HG03103 (cell line): ENCODE measurements at regions not wholly inside any gene's neighbourhood (a gene's known extent, or its start where the extent isn't known, plus 50 kb on each side); places are given as distances from the start of the nearest gene placed in this dataset.

Experiments
- ATAC-seq: cut with Tn5 transposase; IDR thresholded peaks from one replicate; pipeline ENCODE4 v1.9.1; 2021; ENCODE audit warnings: low read depth; ENCODE audit not compliant: unreplicated experiment

DNA sequence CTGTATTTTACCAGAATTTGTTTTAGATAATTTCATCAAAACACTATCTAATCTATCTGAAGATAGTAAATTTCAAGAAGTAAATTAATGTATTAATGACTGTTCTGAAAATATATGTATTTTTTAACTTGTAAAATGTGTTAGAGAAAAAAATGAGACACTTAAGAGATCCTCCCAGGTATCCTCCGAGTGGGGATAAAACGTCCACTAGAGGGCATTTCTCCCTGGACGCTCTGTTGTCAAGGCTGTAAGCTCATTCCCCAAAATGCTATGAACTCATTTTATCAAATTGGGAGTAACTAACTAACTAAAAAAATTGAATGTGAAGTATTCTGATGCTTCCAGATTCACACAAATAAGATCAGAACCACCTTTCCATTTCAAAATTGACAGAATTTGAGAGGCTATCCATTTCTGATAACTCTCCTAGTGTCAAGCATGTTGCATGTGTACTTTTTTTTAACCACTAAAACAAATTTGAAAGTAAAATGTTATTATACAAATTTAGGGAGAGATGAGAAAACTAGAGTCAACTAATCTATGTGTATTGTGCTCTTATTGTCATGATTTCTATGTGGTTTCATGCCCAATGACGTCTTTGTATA is 337.3 kb upstream of the HS3ST1 start:
- no peak for ATAC-seq

DNA sequence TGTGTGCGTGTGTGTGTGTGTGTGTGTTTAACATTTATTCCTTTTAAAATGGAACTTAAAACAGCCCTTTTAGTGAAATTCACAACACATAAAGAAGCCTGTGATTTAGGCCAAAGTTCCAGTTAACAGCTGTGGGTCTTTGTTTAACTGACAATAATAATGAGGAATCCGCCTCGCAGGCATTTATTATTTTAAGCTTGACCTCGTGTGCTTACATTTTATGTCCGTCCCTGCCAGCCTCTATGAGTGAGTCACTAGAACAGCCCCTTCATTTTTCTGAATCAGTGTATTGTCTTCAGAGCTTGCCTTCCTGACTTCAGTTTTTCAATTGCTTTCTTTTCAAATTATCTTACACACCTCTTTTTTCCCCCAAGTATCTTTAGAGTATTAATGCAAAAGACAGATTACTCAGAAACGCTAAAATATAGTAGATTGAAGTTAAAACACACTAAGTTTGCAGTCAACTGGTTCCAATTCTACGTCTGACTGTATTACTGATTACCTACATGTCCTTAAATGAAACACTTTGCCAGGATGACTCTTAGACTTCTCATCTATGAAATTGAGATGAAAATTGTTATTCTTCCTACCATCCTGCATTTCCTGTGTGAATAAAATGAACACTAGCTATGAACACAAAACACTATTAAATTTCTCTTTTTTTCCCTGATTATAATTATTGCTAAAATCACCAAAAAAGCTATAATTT is 319.6 kb upstream of the HS3ST1 start:
- ATAC-seq: no peak

DNA sequence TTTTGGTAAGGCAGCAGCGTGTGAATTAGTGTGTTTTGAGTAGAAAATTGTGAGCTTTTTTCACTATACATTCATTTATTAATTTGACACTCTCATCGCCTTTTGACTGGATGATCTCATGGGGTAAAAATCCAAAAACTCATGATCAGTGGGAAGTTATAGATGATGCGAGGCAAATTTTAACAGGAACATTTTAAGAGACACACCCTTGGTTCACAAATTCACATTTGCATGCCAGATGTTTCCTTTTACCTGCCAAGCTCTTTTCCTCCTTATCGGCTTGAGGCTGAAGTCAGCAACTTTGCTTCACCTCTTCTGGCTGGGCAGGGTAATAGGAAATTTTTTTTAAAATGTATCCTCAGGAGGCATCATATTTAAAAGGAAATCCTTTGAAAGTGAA is 318.0 kb upstream of the HS3ST1 start:
- ATAC-seq: no peak

DNA sequence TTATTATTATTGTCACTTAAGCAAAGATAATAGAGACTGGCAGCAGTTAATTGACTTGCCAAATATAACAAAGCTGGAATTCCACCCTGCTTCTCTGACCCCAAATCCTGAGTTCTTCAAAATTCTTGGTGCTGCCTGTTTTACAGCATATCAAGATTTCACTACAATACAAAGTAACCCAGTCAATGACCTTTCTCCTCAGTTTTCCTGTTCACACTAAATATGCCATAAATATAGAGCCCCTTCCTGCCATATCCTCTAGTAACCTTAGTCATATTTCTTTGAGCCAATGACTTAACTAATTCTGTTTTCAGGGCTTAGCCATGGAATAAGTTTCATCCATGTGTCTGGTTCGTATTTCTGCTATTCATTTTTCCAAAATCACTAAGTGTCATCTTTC is 315.3 kb upstream of the HS3ST1 start:
- no peak for ATAC-seq

DNA sequence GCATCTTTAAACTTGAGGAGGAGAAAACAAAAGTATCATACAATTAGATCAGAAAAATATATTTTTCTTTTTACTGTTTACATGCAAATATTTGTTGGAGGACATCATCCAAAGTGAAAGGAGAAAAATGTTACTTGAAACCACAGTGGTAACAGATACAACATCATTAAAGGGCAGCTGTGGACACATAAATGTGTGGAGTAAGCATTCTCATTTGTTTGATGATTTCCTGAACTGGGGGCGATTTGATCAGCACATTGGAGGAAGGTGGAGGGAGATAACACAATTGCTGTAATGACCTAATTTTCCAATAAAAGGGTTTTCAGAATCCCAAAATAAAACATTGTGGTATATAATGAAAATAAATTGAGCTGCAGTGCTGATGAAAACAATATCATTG is 314.5 kb upstream of the HS3ST1 start:
- no peak for ATAC-seq

DNA sequence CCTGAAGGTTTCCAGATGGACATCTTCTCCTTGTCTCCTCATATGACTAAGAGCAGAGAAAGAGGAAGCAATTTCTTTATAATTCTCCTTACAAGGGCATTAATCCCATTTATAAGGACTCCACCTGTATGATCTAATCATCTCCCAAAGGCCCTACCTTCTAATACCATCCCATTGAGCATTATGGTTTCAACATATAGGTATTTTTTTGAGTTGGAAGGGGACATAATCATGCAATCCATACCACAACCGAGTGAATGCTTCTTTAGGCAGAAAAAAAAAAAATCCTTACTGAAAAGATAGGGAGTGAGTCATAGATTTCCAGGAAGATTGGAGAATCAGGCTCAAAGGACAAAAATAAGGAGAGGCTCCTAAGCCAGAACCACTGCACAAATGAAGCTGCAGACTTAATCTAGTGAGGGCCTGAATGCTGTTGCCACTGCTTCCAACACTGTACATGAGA is 312.5 kb upstream of the HS3ST1 start:
- ATAC-seq: no peak

DNA sequence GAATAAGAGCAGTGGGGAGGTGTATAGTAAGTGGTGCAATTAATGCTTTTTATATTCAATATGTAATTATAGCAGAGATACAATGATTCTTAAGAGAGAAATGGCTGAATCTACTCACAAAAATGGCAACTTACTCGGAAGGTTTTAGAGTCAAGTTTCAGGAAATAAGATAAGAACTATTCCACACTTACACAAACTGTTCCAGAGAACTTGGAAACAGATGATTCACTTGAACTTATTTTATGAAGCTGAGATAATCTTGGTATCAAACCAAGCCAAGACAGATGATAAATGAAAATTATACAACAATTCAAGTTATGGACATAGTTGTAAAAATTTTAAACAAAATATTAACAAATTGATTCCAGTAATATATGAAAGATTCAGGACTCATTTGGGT is 311.3 kb upstream of the HS3ST1 start:
- no peak for ATAC-seq

DNA sequence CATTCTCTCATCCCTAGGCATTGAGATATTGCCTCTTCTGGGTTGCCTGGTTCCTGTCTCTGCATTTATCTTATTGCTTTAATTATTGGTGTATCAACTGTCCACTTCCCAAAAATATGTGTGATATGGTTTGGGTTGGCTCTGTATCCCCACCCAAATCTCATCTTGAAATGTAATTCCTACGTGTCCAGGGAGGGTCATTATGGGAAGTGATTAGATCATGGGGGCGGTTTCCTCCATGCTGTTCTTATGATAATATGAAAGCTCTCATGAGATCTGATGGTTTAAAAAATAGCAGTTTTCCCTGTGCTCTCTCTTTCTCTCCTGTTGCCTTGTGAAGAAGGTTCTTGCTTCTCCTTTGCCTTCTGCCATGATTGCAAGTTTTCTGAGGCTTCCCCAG is 308.3 kb upstream of the HS3ST1 start:
- no peak for ATAC-seq

DNA sequence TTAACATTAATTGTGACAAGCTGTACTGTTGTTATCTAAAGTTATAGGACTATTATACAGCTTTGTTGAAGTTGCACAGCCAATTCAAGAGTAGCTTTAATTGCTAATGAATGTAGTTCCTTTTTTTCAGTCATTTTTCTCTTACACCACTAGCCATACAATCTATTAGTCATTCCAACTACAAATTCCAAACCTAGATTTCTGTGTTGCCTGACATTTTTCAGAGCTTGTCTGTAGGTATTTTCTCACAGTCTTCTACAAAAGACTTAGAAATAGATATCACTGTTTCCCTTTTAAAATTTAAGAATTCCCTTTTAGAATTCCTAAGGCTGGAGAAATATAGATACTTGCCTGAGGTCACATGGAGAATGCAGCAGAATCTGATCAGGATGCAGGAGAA is 307.0 kb upstream of the HS3ST1 start:
- ATAC-seq: no peak

DNA sequence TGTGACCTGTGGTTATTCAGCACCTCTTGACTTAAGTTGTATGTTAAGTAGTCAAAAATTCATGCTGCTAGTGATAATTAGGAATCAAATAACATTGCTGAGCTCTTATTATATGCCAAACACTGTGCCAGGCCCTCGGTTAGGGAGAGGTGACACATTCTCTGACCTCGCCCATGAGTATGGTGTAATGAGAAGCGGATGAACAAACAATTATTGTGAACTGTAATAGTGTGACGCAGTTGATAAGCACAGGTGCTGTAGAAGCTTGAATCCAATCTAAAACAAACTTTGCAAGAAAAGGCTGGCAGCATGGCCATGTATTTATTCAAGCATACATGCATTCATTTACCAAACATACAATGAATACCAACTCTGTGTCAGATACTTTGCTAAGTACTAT is 303.5 kb upstream of the HS3ST1 start:
- no peak for ATAC-seq

DNA sequence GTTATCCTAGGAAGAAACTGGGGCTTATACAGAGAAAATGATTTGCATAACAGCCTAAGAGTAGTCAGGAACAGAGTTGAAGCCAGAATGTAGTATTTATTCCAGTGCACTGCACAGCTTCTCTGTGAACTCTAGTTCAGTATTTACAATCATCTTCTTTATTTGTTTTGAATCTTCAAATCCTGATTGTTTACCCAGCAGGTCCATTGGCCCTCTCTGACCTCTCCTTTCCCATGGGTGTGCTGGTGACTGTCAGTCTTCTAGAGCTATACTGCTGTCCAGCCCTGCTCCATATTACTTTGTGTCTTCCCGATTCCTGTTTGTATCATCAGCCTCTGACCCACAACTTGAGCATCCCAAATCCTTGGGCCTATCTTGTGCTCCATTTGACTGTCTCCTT is 301.9 kb upstream of the HS3ST1 start:
- no peak for ATAC-seq

DNA sequence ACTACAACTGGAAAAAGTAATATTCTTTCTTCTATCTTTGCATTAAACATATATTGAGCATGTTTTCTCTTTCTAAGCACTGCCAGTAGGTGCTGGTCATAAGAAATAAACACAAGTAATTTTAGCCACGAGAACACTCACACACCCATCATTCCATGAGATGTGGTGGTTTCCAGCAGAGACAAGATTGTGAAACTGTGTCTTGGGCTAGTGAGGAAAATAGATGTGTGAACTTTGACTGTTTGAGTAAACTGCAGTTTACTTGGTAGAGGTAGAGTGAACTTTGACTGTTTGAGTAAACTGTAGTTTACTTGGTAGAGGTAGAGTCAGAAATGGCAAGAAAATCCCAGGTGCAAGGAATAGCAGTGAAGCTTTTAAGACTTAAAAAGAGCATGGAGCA is 300.9 kb upstream of the HS3ST1 start:
- no peak for ATAC-seq

DNA sequence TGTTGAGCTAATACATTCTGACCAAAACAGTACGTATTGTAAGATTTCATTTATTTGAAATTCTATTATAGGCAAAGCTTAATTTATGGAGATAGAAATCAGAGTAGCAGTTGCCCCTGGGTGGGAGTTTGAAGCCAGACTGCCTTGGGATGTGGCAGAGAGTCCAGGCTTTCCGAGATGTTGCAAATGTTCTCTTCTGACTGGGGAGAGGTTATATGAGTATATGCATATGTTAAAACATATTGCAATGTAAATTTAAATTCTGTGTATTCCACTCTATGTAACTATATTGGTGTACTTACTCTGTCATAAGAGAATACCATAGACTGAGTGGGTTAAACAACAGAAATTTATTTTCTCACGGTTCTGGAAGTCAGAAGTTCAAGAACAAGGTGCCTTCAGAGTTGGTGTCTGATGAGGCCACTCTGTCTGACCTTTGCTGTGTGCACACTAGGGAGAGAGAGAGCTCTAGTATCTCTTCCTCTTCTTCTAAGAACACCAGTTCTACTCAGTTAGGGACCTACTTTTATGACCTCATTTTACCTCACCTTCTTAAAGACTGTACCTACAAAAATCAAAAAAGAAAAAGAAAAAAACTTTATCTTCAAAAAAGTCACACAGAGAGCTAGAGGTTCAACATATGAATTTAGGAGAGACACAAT is 299.3 kb upstream of the HS3ST1 start:
- ATAC-seq: no peak

DNA sequence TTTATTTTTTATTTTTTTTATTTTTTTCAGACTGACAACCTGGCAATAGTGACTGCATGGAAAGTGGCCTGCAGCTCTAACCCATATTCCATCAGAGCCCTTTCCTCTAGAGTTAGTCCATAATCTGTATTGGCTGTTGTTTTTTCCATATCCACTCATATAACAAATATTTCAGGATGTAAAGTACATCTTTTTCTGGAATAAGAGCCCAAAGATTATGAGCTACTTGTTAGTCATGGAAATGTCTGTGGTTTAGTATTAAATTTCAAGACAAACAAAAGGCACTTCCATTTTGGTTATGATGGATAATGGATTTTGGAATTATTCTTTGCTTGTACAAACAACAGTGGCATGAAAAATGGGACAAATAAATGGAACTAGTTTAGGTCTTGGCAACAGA is 296.0 kb upstream of the HS3ST1 start:
- ATAC-seq: no peak

DNA sequence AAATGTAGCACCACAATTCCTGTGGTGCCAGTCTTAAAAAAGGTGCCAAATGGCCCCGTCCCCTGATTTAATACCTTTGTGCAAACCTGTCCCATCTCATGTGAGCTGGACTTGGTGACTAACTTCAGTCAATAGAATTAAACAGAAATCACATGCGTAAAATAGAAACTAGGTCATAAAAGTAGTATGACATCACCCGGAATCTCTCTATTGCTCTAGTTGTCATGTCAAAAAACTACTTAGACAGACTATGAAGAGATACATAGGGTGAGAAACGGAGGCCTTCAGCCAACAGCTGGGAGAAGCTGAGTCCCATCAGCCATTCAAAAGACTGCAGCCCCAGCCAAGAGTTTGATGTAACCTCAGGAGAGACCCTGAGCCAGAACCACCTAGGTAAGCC is 293.5 kb upstream of the HS3ST1 start:
- no peak for ATAC-seq

DNA sequence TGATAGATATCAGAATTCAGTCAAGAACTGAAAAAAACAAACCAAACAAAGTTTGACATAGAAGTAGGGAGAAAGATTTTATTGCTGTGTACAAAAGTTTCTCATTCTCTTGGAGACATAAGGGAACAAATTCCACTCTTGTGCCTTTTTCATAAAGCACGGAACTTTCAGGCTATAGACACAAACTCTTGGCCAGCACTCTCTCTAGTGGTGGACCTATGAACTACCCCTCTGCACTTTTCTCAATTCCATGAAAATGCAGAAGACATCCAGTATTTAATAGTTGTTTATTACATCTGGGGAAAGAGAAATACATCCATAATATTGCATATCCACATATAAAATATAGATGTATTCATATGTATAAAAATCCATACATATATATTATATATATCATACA is 291.6 kb upstream of the HS3ST1 start:
- ATAC-seq: no peak

DNA sequence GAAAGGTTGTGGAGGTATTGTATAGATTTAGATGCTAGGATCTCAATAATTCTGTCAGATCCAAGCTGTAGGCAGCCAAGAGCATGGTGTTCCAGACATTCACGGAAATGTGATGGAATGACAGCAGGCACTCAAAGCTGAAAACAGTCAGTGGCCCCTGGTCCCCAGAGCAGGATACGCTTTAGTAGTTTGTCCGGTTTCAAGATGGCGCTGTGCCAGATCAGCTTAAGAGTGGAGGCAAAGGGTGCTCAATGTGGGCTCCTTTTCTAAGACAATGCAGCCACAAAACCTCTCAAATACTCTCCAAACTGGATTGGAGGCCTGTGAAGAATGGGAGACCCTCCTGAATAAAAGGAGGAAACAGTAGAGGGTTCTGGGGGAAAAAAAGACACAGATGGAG is 291.2 kb upstream of the HS3ST1 start:
- no peak for ATAC-seq

DNA sequence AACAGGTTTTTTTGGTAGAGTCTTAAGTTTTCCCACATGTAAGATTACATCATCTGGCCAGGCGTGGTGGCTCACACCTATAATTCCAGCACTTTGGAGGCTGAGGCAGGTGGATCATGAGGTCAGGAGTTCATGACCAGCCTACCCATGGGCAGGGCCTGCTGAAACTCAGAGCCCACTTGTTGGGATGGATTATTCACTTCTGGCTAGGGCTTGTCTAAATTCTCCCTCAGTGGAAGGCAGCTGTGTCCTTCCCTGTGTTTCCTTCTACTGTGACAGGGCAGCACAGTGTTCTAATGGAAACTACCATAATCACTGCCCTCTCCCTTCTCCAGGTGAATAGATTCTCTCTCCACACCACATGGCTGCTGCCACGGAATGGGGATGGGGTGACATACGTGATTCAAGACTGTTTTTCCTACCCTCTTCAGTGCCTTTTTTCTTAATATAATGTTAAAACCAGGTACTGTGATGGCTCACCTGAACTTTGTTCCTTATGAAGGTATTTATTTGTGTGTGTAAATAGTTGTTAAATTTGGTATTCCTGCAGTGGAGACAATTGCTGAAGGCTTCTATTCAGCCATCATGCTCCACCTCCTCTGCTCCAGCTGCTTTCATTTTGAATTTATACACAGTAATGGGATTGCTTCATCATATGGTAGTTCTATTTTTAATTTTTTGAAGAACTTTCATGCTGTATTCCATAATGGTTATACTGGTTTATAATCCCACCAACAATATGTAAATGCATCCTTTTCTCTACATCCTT is 287.2 kb upstream of the HS3ST1 start:
- ATAC-seq: no peak

DNA sequence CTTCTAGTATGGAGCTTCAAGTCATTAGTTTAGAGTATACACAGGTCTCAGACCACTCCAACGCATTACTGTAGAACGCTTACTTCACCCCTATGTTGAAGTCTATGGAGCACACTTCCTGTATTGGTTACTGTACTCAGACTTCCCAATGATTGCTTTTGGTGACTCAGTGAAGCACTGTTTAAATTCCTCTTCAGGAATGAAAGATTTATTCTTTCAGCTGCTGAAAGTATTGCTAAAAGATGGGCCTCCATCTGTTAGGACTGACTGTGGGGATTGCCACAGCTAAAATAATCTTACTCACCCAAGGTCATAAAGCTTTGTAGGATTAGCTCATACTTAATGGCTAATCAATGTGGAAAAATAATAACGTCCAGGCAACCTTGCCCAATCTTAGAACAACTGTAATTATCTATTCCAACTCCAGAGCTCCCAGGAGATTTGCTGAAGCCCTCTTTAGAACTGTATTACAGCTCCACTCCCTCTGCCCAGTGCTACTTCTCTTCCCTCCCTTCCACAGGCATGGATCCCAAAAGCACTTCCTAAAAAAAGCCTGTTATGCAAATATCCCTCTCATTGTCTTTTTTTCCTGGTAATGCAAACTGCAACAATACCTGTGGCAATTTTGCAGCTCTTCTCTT is 281.9 kb upstream of the HS3ST1 start:
- ATAC-seq: no peak

DNA sequence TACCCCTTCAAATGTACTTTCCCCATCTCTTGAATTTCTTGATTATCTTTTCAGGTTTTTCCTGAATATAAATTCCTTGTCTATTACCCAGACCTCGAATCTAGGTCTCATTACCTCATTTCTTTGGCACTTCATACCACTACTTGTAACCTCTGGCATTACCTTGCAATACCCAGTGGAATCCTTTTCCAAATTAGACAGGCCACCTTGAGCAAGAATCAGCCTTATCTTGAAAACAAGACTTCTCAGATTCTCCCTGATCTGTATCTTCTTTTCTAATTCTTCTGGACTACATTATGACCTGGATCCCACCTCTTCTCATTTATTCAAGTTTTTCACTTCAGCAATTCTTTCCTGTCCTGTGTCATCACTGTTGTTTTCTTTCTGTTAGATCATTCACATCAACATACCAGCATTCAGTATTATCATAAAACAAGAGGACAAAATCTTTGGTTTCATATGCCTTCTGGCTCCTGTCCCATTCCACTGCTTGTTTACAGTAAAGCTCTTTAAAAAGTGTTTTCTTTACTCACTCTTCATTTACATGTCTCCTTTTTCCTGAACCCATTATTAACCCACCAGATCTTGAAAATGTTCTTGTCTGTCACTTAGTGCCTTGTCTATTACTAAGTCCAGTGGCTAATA is 275.6 kb upstream of the HS3ST1 start:
- ATAC-seq: no peak
